ENCODE measurements at regions not wholly inside any gene's neighbourhood (a gene's known extent, or its start where the extent isn't known, plus 50 kb on each side); places are given as distances from the start of the nearest gene placed in this dataset.

- TF ChIP-seq CTCF (IDR thresholded peaks at IDR 0.05; ENCODE audit: low read depth, low read length) = no peak
- DNase-seq (ENCODE audit: low read depth in 2 of 2) = no peak
- no peak overlapping the region for H3K4me3 ChIP-seq (replicated peaks in 1 of 2; ENCODE audit: low read depth in 2 of 2, low read length in 2 of 2)
Observed at GRCh38 chr6:115554060-115554459, 506.6 kb downstream of the FRK start.

- DNase-seq (ENCODE audit: low read depth in 2 of 2) = no peak
- no peak overlapping the region for H3K4me3 ChIP-seq (replicated peaks in 1 of 2; ENCODE audit: low read depth in 2 of 2, low read length in 2 of 2)
- no peak for TF ChIP-seq CTCF (IDR thresholded peaks at IDR 0.05; ENCODE audit: low read depth, low read length)
Observed at GRCh38 chr6:115551527-115551926, 509.2 kb downstream of the FRK start.

GRCh38 chr6:115545672-115545986 is 515.1 kb downstream of the FRK start:
- DNase-seq (ENCODE audit: low read depth in 2 of 2) = no peak
- no peak overlapping the region for H3K4me3 ChIP-seq (replicated peaks in 1 of 2; ENCODE audit: low read depth in 2 of 2, low read length in 2 of 2)
- no peak for TF ChIP-seq CTCF (IDR thresholded peaks at IDR 0.05; ENCODE audit: low read depth, low read length)

- H3K4me3 ChIP-seq (replicated peaks in 1 of 2; ENCODE audit: low read depth in 2 of 2, low read length in 2 of 2) = no peak overlapping the region
- TF ChIP-seq CTCF (IDR thresholded peaks at IDR 0.05; ENCODE audit: low read depth, low read length) = no peak
- no peak for DNase-seq (ENCODE audit: low read depth in 2 of 2)
Observed at GRCh38 chr6:115544765-115545671, 515.7 kb downstream of the FRK start.

GRCh38 chr6:115540077-115540869 is 520.4 kb downstream of the FRK start:
- no peak for DNase-seq (ENCODE audit: low read depth in 2 of 2)
- TF ChIP-seq CTCF (IDR thresholded peaks at IDR 0.05; ENCODE audit: low read depth, low read length) = no peak
- H3K4me3 ChIP-seq (replicated peaks in 1 of 2; ENCODE audit: low read depth in 2 of 2, low read length in 2 of 2) = no peak overlapping the region

GRCh38 chr6:115539531-115539930 is 521.2 kb downstream of the FRK start:
- TF ChIP-seq CTCF (IDR thresholded peaks at IDR 0.05; ENCODE audit: low read depth, low read length) = no peak
- H3K4me3 ChIP-seq (replicated peaks in 1 of 2; ENCODE audit: low read depth in 2 of 2, low read length in 2 of 2) = no peak overlapping the region
- DNase-seq (ENCODE audit: low read depth in 2 of 2) = no peak

All from cardiac fibroblast (primary cell).